ENCODE measurements at regions not wholly inside any gene's neighbourhood (a gene's known extent, or its start where the extent isn't known, plus 50 kb on each side); places are given as distances from the start of the nearest gene placed in this dataset.
"Not testable (repeated sequence)": the region's sequence is repeated elsewhere in the genome, so short reads cannot be mapped to it uniquely, and the experiment has no call there.

GRCh38 chr5:53407373-53407772 lies 73.1 kb upstream of the FST start:
- BruUV-seq (replicated peaks): no TSS peak
- Histone ChIP-seq H3K9me2 (ENCODE audit: insufficient read depth) (no peaks in the 10 kb centered on the region), H3K9me3 (ENCODE audit: insufficient read depth, low read depth) (peaks cover 19% of the 10 kb centered on the region; the same call in 1 of the 2 replicates), H3K4me2 (no peak overlapping the region), H3K27ac (peak overlapping the region; percentile 35; the same call in 1 of the 2 replicates), H4K20me1 (ENCODE audit: insufficient read depth) (no peaks in the 10 kb centered on the region), H3K36me3 (ENCODE audit: low read depth) (no peaks in the 10 kb centered on the region), H3K4me1 (replicated peaks; ENCODE audit: insufficient read depth) (peaks cover 19% of the 10 kb centered on the region; the same call in 1 of the 2 replicates), H3K27me3 (ENCODE audit: insufficient read depth, low read depth) (no peaks in the 10 kb centered on the region), H3F3A (ENCODE audit: insufficient read depth, low read depth) (peaks cover 4% of the 10 kb centered on the region), H3K79me2 (ENCODE audit: low read depth) (no peaks in the 10 kb centered on the region), H2AFZ (no peak overlapping the region), H3K4me3 (no peak overlapping the region)
- ChIA-PET POLR2A (ENCODE audit: unreplicated experiment) (no interaction called here), CTCF (no interaction called here)
- intact Hi-C loops (cut with micrococcal nuclease; ENCODE audit: unreplicated experiment): no loop called here
- TF ChIP-seq, protein P1, sequence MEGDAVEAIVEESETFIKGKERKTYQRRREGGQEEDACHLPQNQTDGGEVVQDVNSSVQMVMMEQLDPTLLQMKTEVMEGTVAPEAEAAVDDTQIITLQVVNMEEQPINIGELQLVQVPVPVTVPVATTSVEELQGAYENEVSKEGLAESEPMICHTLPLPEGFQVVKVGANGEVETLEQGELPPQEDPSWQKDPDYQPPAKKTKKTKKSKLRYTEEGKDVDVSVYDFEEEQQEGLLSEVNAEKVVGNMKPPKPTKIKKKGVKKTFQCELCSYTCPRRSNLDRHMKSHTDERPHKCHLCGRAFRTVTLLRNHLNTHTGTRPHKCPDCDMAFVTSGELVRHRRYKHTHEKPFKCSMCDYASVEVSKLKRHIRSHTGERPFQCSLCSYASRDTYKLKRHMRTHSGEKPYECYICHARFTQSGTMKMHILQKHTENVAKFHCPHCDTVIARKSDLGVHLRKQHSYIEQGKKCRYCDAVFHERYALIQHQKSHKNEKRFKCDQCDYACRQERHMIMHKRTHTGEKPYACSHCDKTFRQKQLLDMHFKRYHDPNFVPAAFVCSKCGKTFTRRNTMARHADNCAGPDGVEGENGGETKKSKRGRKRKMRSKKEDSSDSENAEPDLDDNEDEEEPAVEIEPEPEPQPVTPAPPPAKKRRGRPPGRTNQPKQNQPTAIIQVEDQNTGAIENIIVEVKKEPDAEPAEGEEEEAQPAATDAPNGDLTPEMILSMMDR (conservative IDR thresholded peaks at IDR 0.05): no peak
- no peak for TF ChIP-seq EZH2 (IDR thresholded peaks at IDR 0.05; ENCODE audit: low read depth)
- DNase-seq: no peak

- Histone ChIP-seq H3K27me3 (ENCODE audit: insufficient read depth, low read depth) (no peaks in the 10 kb centered on the region), H3K9me2 (ENCODE audit: insufficient read depth) (no peaks in the 10 kb centered on the region), H4K20me1 (ENCODE audit: insufficient read depth) (no peaks in the 10 kb centered on the region), H3K4me1 (replicated peaks; ENCODE audit: insufficient read depth) (peaks cover 13% of the 10 kb centered on the region; the same call in 1 of the 2 replicates), H3K79me2 (ENCODE audit: low read depth) (no peaks in the 10 kb centered on the region), H3K27ac (no peak overlapping the region), H2AFZ (no peak overlapping the region), H3F3A (ENCODE audit: insufficient read depth, low read depth) (peaks cover 4% of the 10 kb centered on the region), H3K4me2 (peak overlapping the region; percentile 9; the same call in 1 of the 2 replicates), H3K9me3 (ENCODE audit: insufficient read depth, low read depth) (no peaks in the 10 kb centered on the region; the same call in 1 of the 2 replicates), H3K36me3 (ENCODE audit: low read depth) (no peaks in the 10 kb centered on the region), H3K4me3 (no peak overlapping the region)
- intact Hi-C loops (cut with micrococcal nuclease; ENCODE audit: unreplicated experiment): no loop called here
- ChIA-PET CTCF (no interaction called here), POLR2A (ENCODE audit: unreplicated experiment) (no interaction called here)
- no TSS peak for BruUV-seq (replicated peaks)
- no peak for TF ChIP-seq EZH2 (IDR thresholded peaks at IDR 0.05; ENCODE audit: low read depth)
- TF ChIP-seq, protein P1 (conservative IDR thresholded peaks at IDR 0.05): no peak
- DNase-seq: no peak
These were observed 69.0 kb upstream of the FST start for GRCh38 chr5:53411388-53411787.

DNA sequence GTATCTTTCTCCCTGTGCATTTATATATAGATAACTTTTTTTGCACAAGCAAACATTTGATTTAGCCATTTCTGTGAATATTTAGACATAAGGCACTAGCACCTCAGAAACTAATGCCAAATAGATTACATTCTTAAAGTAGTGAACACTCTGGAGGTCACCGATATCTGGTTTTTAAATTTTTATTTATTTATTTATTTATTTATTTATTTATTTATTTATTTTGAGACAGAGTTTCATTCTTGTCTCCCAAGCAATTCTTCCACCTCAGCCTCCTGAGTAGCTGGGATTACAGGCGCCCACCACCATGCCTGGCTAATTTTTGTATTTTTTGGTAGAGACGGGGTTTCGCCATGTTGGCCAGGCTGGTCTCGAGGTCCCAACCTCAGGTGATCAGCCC lies 67.9 kb upstream of the FST start:
- H2AFZ ChIP-seq; H3K4me1 ChIP-seq (replicated peaks; ENCODE audit: insufficient read depth); H3K4me3 ChIP-seq; BruUV-seq (replicated peaks); H3K27ac ChIP-seq; H3K9me3 ChIP-seq (ENCODE audit: insufficient read depth, low read depth); H3K79me2 ChIP-seq (ENCODE audit: low read depth); H3K27me3 ChIP-seq (ENCODE audit: insufficient read depth, low read depth); CTCF ChIA-PET; H3K4me2 ChIP-seq; H3K36me3 ChIP-seq (ENCODE audit: low read depth); intact Hi-C loops (cut with micrococcal nuclease; ENCODE audit: unreplicated experiment); H3F3A ChIP-seq (ENCODE audit: insufficient read depth, low read depth); H4K20me1 ChIP-seq (ENCODE audit: insufficient read depth); H3K9me2 ChIP-seq (ENCODE audit: insufficient read depth); POLR2A ChIA-PET (ENCODE audit: unreplicated experiment); DNase-seq: not testable (repeated sequence)

DNA sequence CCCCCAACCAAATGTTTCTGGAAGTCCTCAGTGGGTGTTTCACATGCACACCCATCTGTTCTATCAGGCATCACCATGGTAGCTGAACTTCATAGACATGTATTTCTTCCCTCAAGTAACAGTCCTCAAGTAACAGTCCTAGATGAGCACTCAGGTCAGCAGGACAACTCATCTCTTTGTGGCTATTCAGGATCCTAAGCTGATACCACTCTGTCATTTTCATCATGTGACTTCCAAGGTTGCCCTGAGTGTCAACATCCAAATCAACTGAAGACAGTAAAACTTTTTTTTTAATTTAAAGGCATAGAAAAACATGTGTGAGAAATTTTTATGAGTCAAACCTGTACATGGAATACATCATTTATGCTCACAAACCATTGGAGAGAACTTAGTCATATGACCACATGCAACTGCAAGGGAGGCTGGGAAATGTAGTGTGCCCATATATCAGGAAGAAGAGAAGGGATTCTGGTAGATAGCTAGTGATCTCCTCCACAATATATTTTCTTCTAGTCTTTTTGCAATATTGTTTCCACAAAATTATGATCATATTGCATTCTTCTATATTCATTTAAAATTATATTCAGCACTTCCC lies 64.2 kb upstream of the FST start:
- Histone ChIP-seq H4K20me1 (ENCODE audit: insufficient read depth) (no peaks in the 10 kb centered on the region), H3K9me2 (ENCODE audit: insufficient read depth) (no peaks in the 10 kb centered on the region), H3K4me1 (replicated peaks; ENCODE audit: insufficient read depth) (peaks cover 21% of the 10 kb centered on the region), H3K9me3 (ENCODE audit: insufficient read depth, low read depth) (no peaks in the 10 kb centered on the region), H3K4me3 (no peak overlapping the region), H3K27me3 (ENCODE audit: insufficient read depth, low read depth) (no peaks in the 10 kb centered on the region), H3K27ac (no peak overlapping the region), H3K79me2 (ENCODE audit: low read depth) (no peaks in the 10 kb centered on the region), H3K36me3 (ENCODE audit: low read depth) (no peaks in the 10 kb centered on the region), H2AFZ (no peak overlapping the region), H3K4me2 (no peak overlapping the region), H3F3A (ENCODE audit: insufficient read depth, low read depth) (peaks cover 4% of the 10 kb centered on the region)
- no peak for DNase-seq
- no TSS peak for BruUV-seq (replicated peaks)
- CTCF ChIA-PET: no interaction called here
- TF ChIP-seq, protein P1 (conservative IDR thresholded peaks at IDR 0.05): no peak
- TF ChIP-seq EZH2 (IDR thresholded peaks at IDR 0.05; ENCODE audit: low read depth): no peak
- POLR2A ChIA-PET (ENCODE audit: unreplicated experiment): no interaction called here
- intact Hi-C loops (cut with micrococcal nuclease; ENCODE audit: unreplicated experiment): no loop called here

Data from PC-9 (cell line).